Tibial nerve (tissue), 4 donors: ENCODE measurements at regions not wholly inside any gene's neighbourhood (a gene's known extent, or its start where the extent isn't known, plus 50 kb on each side); places are given as distances from the start of the nearest gene placed in this dataset.

ENCODE experiments used
- CTCF ChIP-seq, 5 experiments: fragments of 200-600 bp in 3 of 5; fragments of 450-650 bp in 2 of 5; sonication (generic) in 3 of 5; IDR thresholded peaks; one replicate each; pipeline ENCODE4 v1.5.1; 2016 to 2019; ENCODE audit warnings: antibody characterized with exemption in 5 of 5, mild to moderate bottlenecking in 3 of 5, moderate library complexity in 2 of 5
- EP300 ChIP-seq, 2 donors: sonication (generic); formaldehyde crosslinking; IDR thresholded peaks; one replicate each; pipeline ENCODE4 v1.6.1; 2017; ENCODE audit warnings: antibody characterized with exemption in 2 of 2, mild to moderate bottlenecking in 1 of 2

DNA sequence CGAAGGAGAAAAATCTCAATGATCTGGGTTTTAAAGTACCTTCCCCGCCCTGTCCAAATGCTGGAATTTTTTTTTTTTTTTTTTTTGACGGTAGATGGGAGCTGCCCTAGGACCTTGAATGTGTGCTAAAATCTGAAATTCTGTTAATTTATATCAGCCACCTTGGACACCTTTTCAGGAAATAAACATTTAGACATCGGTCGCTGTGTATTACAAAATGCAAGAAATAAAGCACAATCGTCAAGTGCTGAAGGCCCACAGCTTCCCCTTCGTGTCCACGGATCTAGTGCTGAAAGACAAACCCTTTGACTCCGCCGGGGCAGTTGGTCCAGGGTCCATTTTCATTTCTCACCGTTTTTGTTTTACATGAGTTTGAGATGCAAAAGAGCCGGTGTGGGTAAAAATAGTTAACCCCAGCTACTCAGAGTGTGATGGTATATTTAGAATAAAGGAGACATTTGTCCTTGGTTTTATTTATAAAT lies 90.2 kb upstream of the CHD2 start:
- TF ChIP-seq CTCF (IDR thresholded peaks at IDR 0.05) (no peak), EP300 (IDR thresholded peaks at IDR 0.05) (no peak)
